GM12878 (cell line): ENCODE measurements at regions not wholly inside any gene's neighbourhood (a gene's known extent, or its start where the extent isn't known, plus 50 kb on each side); places are given as distances from the start of the nearest gene placed in this dataset.

Experiments used
- ASH2L ChIP-seq: fragments of 300-600, 200-600 bp; sonication (generic); IDR thresholded peaks from 2 replicates; pipeline ENCODE4 v1.6.1; 2017; ENCODE audit warnings: low read depth, mild to moderate bottlenecking, borderline replicate concordance
- BHLHE40 ChIP-seq, 2 experiments: fragments of 450-650 bp in 1 of 2; IDR thresholded peaks; 2 replicates each; pipeline ENCODE4 v1.6.1; 2011 to 2017; ENCODE audit warnings: low read depth in 2 of 2, borderline replicate concordance in 1 of 2, improper control_type of control experiment in 1 of 2, low read length in 1 of 2, mild to moderate bottlenecking in 1 of 2
- DPF2 ChIP-seq: fragments of 450-650 bp; IDR thresholded peaks from 2 replicates; pipeline ENCODE4 v1.6.1; 2017; ENCODE audit warnings: mild to moderate bottlenecking
- EZH2 ChIP-seq: IDR thresholded peaks from 2 replicates; pipeline ENCODE4 v1.6.1; 2012; ENCODE audit warnings: low read depth, mild to moderate bottlenecking, control low read depth, inconsistent platforms, low read length, borderline replicate concordance; ENCODE audit not compliant: control insufficient read depth
- KLF5 ChIP-seq: fragments of 450-650 bp; IDR thresholded peaks from 2 replicates; pipeline ENCODE4 v1.6.1; 2014; ENCODE audit warnings: mild to moderate bottlenecking; ENCODE audit not compliant: partially characterized antibody
- POLR2A ChIP-seq: IDR thresholded peaks from 2 replicates; pipeline ENCODE4 v1.6.1; 2011; ENCODE audit warnings: low read depth, mild to moderate bottlenecking, low read length
- RAD51 ChIP-seq: fragments of 450-650 bp; IDR thresholded peaks from 2 replicates; pipeline ENCODE4 v1.6.1; 2016; ENCODE audit warnings: moderate library complexity, mild to moderate bottlenecking, inconsistent platforms
- SIN3A ChIP-seq: IDR thresholded peaks from 2 replicates; pipeline ENCODE4 v1.6.1; 2012; ENCODE audit warnings: low read depth, low read length, improper control_type of control experiment
- SPI1 ChIP-seq: IDR thresholded peaks from 2 replicates; pipeline ENCODE4 v1.6.1; 2011; ENCODE audit warnings: low read depth, mild to moderate bottlenecking, low read length, moderate library complexity, borderline replicate concordance; ENCODE audit not compliant: insufficient read depth
- TCF7 ChIP-seq: IDR thresholded peaks from 2 replicates; pipeline ENCODE4 v1.6.1; 2014; ENCODE audit warnings: antibody characterized with exemption, borderline replicate concordance
- TF ChIP-seq, protein P1 (sequence below), 3 experiments: IDR thresholded peaks in 2 of 3; conservative IDR thresholded peaks in 1 of 3; 2 replicates each; pipeline ENCODE4 v1.5.1; 2011; ENCODE audit warnings: low read depth in 3 of 3, low read length in 3 of 3, mild to moderate bottlenecking in 3 of 3, control low read depth in 2 of 3, moderate library complexity in 2 of 3, inconsistent platforms in 1 of 3, mixed read lengths in 1 of 3; ENCODE audit not compliant: control insufficient read depth in 2 of 3, insufficient read depth in 1 of 3; ENCODE audit errors: extremely low read depth in 1 of 3
- TF ChIP-seq, protein P2 (sequence below): IDR thresholded peaks from 2 replicates; pipeline ENCODE4 v1.6.1; 2011; ENCODE audit warnings: low read depth, low read length, improper control_type of control experiment, borderline replicate concordance

DNA sequence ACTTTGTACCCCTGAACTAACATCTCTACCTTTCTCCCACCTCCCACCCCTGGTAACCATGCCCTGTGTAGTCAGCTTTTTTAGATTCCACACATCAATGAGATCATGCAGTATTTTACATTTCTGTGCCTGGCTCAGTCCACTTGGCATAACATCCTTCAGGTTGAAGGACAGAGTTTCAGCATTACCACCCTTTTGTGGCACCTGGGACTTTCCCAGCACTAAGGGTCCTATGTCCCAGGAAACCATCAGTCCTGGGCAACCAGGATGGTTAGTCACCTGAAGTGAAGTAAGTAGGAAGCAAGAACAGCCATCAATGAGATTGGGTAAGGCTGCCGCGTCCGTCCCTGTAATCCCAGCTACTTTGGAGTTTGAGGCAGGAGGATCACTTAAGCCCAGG lies 370.6 kb downstream of the SIPA1L2 start:
- TF ChIP-seq TCF7 (no peak), SPI1 (no peak), KLF5 (no peak), BHLHE40 (IDR thresholded peaks at IDR 0.05; ENCODE audit: borderline replicate concordance in 1 of 2, low read depth in 2 of 2, low read length in 1 of 2) (no peak), ASH2L (no peak), RAD51 (no peak), SIN3A (no peak), EZH2 (no peak), POLR2A (no peak), DPF2 (no peak)
- TF ChIP-seq, protein P1, sequence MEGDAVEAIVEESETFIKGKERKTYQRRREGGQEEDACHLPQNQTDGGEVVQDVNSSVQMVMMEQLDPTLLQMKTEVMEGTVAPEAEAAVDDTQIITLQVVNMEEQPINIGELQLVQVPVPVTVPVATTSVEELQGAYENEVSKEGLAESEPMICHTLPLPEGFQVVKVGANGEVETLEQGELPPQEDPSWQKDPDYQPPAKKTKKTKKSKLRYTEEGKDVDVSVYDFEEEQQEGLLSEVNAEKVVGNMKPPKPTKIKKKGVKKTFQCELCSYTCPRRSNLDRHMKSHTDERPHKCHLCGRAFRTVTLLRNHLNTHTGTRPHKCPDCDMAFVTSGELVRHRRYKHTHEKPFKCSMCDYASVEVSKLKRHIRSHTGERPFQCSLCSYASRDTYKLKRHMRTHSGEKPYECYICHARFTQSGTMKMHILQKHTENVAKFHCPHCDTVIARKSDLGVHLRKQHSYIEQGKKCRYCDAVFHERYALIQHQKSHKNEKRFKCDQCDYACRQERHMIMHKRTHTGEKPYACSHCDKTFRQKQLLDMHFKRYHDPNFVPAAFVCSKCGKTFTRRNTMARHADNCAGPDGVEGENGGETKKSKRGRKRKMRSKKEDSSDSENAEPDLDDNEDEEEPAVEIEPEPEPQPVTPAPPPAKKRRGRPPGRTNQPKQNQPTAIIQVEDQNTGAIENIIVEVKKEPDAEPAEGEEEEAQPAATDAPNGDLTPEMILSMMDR (IDR thresholded peaks at IDR 0.05 in 2 of 3, conservative IDR thresholded peaks at IDR 0.05 in 1 of 3; ENCODE audit: control insufficient read depth in 2 of 3, extremely low read depth in 1 of 3, insufficient read depth in 1 of 3, low read depth in 3 of 3, low read length in 3 of 3), result no peak
- TF ChIP-seq, protein P2, sequence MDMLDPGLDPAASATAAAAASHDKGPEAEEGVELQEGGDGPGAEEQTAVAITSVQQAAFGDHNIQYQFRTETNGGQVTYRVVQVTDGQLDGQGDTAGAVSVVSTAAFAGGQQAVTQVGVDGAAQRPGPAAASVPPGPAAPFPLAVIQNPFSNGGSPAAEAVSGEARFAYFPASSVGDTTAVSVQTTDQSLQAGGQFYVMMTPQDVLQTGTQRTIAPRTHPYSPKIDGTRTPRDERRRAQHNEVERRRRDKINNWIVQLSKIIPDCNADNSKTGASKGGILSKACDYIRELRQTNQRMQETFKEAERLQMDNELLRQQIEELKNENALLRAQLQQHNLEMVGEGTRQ, result no peak
